GM18519 (cell line): ENCODE measurements at regions not wholly inside any gene's neighbourhood (a gene's known extent, or its start where the extent isn't known, plus 50 kb on each side); places are given as distances from the start of the nearest gene placed in this dataset.
"Not testable (repeated sequence)": the region's sequence is repeated elsewhere in the genome, so short reads cannot be mapped to it uniquely, and the experiment has no call there.

Source experiments
- ATAC-seq: cut with Tn5 transposase; IDR thresholded peaks from one replicate; pipeline ENCODE4 v1.9.1; 2021; ENCODE audit warnings: mild to moderate bottlenecking, moderate library complexity; ENCODE audit not compliant: unreplicated experiment, low FRiP score

DNA sequence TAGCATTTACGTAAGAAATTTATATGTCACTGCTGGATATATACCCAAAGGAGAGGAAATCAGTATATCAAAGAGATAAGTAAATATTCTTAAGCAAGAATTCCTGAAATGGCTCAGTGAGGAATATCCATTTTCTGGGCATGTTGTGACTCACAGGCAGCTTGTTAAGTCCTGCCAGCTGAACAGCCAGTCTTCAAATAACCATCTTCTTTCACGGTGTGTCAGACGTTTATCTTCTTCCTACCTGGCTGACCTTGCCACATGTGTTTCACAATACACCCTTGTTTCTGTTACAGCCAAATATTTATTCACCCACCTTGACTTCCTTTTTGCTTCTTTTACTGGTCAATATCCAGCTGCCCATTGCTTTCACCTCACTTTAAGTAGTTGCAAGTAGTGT lies 648.1 kb downstream of the ANKRD7 start:
- no peak for ATAC-seq

DNA sequence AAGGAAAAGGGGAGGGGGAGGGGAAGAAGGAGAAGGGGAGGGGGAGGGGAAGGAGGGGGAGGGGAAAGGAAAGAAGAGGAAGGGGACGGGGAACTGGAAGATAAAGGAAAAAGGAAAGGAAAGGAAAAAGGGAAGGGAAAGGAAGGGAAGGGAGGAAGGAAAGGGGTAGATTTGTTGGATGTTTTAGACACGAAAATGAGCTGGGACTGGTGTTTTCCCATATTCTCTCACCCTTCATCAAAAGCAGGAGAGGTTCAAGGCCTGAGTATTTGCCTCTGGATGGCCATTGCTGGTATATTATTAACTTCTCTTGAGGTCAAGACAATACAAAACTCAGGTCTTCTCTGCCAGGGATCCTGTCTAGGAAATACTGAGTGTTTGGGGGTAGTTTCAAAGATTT lies 652.7 kb downstream of the ANKRD7 start:
- no peak for ATAC-seq

DNA sequence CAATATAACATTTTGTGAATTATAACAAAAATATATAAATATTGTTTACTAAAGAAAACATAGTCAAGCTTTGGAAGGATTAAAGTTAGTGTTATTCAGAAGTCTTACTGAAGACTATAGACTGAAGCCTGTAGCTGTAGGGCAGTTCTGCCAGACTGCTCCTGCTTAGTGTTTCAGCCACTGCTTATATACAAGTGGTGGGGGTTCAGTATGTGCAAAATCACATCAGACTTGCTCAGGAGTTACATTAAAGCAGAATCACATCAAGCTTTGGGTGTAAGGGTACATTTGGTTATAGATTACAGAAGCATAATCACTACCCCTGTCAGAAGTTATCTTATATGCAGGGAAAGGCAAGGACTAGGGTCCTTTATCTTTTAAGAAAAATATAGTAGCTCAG lies 653.8 kb downstream of the ANKRD7 start:
- no peak for ATAC-seq

DNA sequence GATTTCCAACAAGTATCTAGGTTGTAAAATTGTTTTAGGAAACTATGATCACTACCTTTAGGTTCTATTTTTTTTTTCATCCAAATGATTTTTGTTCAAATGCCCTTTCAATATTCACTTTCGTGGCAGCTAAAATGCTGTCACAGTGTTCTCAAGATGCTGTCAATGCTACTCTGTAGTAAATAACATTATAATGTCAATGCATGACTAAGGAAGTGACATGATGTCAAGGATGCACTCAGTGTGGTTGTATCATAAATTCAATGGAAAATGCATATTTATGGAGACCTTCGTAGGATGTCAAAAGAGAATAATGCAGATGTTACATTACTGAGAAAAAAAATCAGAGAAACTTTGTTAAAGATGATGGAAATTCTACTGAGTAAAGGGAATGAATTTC lies 673.8 kb downstream of the ANKRD7 start:
- ATAC-seq = no peak

DNA sequence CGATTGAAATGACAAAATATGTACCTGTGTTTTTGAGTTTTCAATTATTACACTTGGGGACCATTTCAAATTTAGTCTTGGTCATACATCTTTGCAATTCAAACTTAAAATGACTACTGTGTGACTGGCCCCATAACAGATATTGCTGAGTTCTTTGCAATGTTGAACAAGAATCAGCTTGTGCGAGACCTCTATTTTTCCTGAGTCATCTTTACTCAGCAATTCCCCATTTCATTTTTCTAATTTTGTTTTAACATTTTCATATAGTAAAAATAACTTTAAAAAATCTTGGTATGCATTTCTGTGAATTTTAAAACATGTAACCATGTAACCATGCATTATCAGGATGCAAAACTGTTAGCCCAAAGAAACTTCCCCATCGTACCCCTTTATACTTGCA lies 678.1 kb downstream of the ANKRD7 start:
- ATAC-seq = no peak

DNA sequence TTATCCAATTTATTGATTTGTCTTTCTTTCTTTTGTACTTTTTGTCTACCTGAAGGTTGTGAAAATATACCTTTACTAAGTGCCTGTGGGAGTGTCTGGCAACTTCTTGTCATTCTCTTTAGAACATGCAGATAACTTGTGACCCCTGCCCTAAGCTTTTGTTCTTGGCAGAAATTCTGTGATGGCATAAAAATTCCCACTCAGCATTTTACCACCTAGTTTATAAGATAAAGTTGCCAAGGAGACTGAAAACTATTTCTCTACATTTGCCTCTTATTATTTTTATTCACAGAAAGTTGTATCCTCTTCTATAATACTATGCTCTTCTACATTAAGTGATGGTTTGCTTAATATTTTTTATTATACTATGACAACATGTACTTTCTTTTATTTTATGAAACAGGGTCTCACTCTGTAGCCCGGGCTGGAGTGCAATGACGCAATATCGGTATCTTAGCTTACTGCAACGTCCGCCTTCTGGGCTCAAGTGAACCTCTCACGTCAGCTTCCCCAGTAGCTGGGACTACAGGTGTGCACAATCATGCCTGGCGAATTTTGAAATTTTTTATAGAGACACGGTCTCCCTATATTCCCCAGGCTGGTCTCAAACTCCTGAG lies 683.5 kb downstream of the ANKRD7 start:
- ATAC-seq = no peak

GRCh38 chr7:118916120-118916519 lies 691.6 kb downstream of the ANKRD7 start:
- ATAC-seq = not testable (repeated sequence)

DNA sequence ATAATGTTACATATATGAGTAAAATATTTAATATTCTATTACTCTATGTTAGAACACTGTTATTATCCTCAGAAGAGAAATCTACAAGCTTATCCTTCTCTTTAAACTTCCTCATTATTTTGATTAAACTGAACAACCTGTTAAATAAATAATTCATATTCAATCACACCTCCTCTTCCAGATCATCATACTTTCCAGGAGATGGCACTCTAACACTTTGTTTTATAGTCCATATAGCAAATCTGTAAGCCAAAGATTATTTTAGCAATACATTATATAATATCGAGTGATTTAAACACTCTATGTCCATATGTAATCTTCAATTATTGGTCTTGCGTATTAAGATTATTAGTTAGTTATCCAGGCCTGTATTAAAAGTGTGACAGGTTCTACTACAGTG lies 694.1 kb downstream of the ANKRD7 start:
- ATAC-seq = no peak

DNA sequence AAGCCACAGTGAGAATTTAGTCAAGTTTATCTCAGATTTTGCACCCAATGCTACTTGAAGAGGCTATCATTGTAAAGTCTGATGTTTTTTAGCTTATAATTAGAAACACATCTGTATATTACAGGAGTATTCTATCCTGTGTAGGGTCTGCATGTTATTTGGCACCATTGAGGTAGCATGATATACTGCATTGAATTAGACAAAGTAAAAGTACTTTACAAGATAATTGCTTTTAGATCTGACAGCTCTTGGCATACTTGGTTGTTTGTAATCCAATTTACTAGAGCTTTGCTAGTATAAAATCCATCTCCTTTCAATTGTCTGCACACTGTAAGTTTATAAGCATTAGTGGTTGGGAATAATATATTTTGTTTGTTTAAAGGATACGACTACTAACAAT lies 714.3 kb downstream of the ANKRD7 start:
- no peak for ATAC-seq

GRCh38 chr7:118944271-118944670 lies 719.8 kb downstream of the ANKRD7 start:
- ATAC-seq = no peak

- no peak for ATAC-seq
These were observed 721.6 kb downstream of the ANKRD7 start for GRCh38 chr7:118945911-118946682.

GRCh38 chr7:118948508-118948907 lies 724.0 kb downstream of the ANKRD7 start:
- ATAC-seq = no peak

DNA sequence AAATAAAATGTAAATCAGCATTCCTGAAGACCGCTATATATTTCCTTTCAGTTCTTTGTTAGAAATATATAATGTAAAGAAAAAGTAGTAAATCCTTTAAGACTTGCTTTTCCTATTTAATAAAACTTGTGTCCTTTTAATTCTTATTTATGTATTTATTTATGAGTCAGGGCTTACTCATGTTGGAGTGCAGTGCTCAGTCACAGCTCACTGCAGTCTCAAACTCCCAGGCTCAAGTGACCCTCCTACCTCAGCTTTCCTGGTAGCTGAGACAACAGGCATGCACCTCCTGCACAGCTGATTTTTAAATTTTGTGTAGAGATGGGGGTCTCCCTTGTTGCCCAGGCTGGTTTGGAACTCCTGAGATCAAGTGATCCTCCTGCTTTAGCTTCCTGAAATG lies 724.5 kb downstream of the ANKRD7 start:
- ATAC-seq = no peak

GRCh38 chr7:118956285-118956684 lies 731.8 kb downstream of the ANKRD7 start:
- not testable (repeated sequence) for ATAC-seq

- no peak for ATAC-seq
These were observed 744.9 kb downstream of the ANKRD7 start for GRCh38 chr7:118969370-118969769.

DNA sequence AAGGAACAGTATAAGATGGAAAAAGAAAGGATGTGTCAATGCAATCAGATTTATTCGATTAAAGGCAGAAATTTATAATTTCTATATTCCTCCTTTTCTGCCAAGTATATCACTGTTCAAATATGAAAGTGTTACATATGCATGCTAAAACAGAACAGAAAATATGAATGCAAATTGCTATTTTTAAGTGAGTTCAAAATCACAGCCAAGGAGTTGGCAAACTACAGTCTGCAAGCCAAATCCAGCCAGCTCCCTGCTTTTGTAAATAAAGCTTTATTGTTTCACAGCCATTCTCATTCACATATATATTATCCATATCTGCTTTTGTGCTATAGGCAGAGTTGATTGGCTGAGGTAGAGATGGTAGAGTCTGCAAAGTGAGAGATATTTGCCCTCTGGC lies 747.2 kb downstream of the ANKRD7 start:
- no peak for ATAC-seq

GRCh38 chr7:118974836-118975235 lies 750.3 kb downstream of the ANKRD7 start:
- ATAC-seq = no peak

DNA sequence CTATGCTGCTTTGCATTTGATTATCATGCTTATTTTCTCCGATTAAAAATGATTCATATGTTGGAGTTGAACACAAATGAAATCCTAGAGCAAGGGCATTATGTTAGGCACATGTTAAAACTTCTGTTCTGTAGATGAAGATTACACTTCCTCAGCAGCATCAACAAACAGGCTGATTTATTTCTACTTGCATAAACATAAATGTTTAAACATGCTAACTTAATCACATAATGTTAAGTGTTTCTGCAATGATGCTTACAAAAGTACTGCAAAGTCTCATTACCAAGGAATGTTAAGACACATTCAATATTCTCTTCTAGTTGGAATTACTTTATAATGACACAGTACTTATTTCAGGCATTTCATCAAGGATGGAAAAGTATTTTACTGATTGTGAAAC lies 770.8 kb downstream of the ANKRD7 start:
- ATAC-seq = no peak

DNA sequence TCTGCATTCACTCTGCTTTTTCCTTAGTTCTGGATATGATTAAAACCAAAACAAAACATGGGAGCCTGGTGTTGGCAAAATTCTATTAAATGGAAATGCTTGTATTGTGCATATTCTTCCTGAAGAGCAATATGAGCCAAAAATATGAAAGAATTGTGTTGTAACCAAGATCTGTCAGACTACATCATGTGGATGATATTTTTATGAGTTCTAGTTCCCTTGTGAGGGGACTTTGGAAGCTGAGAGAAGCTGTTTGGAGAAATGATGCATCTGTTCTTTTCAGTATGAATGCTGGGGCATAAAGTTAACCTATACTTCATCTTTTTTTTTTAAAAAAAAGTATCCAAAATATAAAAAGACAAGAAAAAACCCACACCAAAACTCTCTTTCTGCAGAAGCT lies 782.7 kb downstream of the ANKRD7 start:
- no peak for ATAC-seq

GRCh38 chr7:119010635-119011034 lies 786.1 kb downstream of the ANKRD7 start:
- ATAC-seq = no peak

DNA sequence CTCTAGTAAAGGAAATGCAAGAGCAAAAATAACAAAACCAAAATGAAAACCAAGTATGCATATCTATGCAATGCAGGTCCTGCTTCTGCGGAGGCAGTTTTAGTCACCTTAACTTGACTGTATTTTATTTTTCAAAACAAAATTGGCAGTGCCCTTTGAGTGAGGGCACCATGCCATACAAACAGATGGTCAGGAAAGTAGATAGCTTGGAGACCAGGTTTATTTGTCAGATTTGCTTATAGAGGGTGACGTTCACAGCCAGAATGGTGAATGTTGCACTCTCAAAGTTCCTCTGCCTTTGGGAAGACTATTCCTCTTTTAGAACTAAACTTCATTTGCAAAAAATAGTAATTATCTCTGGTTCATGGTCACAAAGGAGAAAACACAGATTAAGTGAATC lies 801.9 kb downstream of the ANKRD7 start:
- ATAC-seq = no peak

- no peak for ATAC-seq
These were observed 804.2 kb downstream of the ANKRD7 start for GRCh38 chr7:119028736-119029135.
